H9 (cell line): ENCODE measurements at regions not wholly inside any gene's neighbourhood (a gene's known extent, or its start where the extent isn't known, plus 50 kb on each side); places are given as distances from the start of the nearest gene placed in this dataset.

Experiments
- DNase-seq: peaks from one replicate; pipeline ENCODE4 v3.0.0-alpha.2; 2017
- H2AFZ ChIP-seq: one replicate; pipeline ENCODE4 v1.6.1; 2013; ENCODE audit warnings: mild to moderate bottlenecking, low read length, control low read depth, moderate library complexity
- H2AK5ac ChIP-seq: 2 replicates; pipeline ENCODE4 v1.6.1; 2013; ENCODE audit warnings: low read length, control low read depth, mixed read lengths; ENCODE audit not compliant: insufficient read length
- H2BK120ac ChIP-seq: one replicate; pipeline ENCODE4 v1.6.1; 2013; ENCODE audit warnings: low read depth, mild to moderate bottlenecking, low read length, control low read depth, inconsistent platforms; ENCODE audit not compliant: poor library complexity, severe bottlenecking
- H2BK12ac ChIP-seq: 2 replicates; pipeline ENCODE4 v1.6.1; 2013; ENCODE audit warnings: low read length, control low read depth, mixed read lengths, low read depth; ENCODE audit not compliant: insufficient read length
- H2BK15ac ChIP-seq: 2 replicates; pipeline ENCODE4 v1.6.1; 2013; ENCODE audit warnings: low read depth, low read length, control low read depth
- H2BK20ac ChIP-seq: one replicate; pipeline ENCODE4 v1.6.1; 2013; ENCODE audit warnings: low read depth, mild to moderate bottlenecking, low read length, control low read depth, inconsistent platforms; ENCODE audit not compliant: poor library complexity, severe bottlenecking
- H2BK5ac ChIP-seq: 2 replicates; pipeline ENCODE4 v1.6.1; 2013; ENCODE audit warnings: low read length, control low read depth, mixed read lengths; ENCODE audit not compliant: insufficient read length
- H3K14ac ChIP-seq: 2 replicates; pipeline ENCODE4 v1.6.1; 2013; ENCODE audit warnings: low read length, control low read depth; ENCODE audit not compliant: insufficient read depth
- H3K18ac ChIP-seq: 2 replicates; pipeline ENCODE4 v1.6.1; 2013; ENCODE audit warnings: low read depth, mild to moderate bottlenecking, mixed read lengths, low read length, control low read depth; ENCODE audit not compliant: insufficient read length
- H3K23ac ChIP-seq: 2 replicates; pipeline ENCODE4 v1.6.1; 2013; ENCODE audit warnings: low read length, control low read depth, mixed read lengths, low read depth; ENCODE audit not compliant: insufficient read length
- H3K23me2 ChIP-seq: 2 replicates; pipeline ENCODE4 v1.6.1; 2013; ENCODE audit warnings: low read depth, mild to moderate bottlenecking, mixed read lengths, low read length, control low read depth; ENCODE audit not compliant: insufficient read length, poor library complexity, severe bottlenecking
- H3K27ac ChIP-seq: 2 replicates; pipeline ENCODE4 v1.5.1; 2013; ENCODE audit warnings: low read length, control low read depth, mixed read lengths, low read depth; ENCODE audit not compliant: insufficient read length
- H3K27me3 ChIP-seq: 2 replicates; pipeline ENCODE4 v1.6.1; 2013; ENCODE audit warnings: low read length, control low read depth, inconsistent platforms; ENCODE audit not compliant: insufficient read depth
- H3K4ac ChIP-seq: 2 replicates; pipeline ENCODE4 v1.6.1; 2013; ENCODE audit warnings: low read depth, mild to moderate bottlenecking, control low read depth, inconsistent platforms, low read length, moderate library complexity
- H3K4me1 ChIP-seq: 2 replicates; pipeline ENCODE4 v1.6.1; 2013; ENCODE audit warnings: low read length, control low read depth, inconsistent platforms; ENCODE audit not compliant: insufficient read depth
- H3K4me2 ChIP-seq: 2 replicates; pipeline ENCODE4 v1.6.1; 2013; ENCODE audit warnings: low read length, control low read depth, mixed read lengths; ENCODE audit not compliant: insufficient read length, insufficient read depth
- H3K56ac ChIP-seq: 2 replicates; pipeline ENCODE4 v1.6.1; 2013; ENCODE audit warnings: low read depth, mild to moderate bottlenecking, mixed read lengths, low read length, control low read depth; ENCODE audit not compliant: insufficient read length
- H3K79me1 ChIP-seq: 2 replicates; pipeline ENCODE4 v1.6.1; 2013; ENCODE audit warnings: low read depth, mild to moderate bottlenecking, moderate library complexity, low read length, control low read depth, inconsistent platforms; ENCODE audit not compliant: insufficient read depth, poor library complexity, severe bottlenecking
- H3K79me2 ChIP-seq: 2 replicates; pipeline ENCODE4 v1.6.1; 2013; ENCODE audit warnings: low read length, control low read depth, inconsistent platforms; ENCODE audit not compliant: insufficient read depth
- H3K9ac ChIP-seq: 2 replicates; pipeline ENCODE4 v1.6.1; 2013; ENCODE audit warnings: low read length, control low read depth, mixed read lengths; ENCODE audit not compliant: insufficient read length; ENCODE audit errors: extremely low read depth
- H3K9me3 ChIP-seq: one replicate; pipeline ENCODE4 v1.6.1; 2013; ENCODE audit warnings: low read depth, low read length, inconsistent platforms; ENCODE audit not compliant: control insufficient read depth
- H3T11ph ChIP-seq: one replicate; pipeline ENCODE4 v1.6.1; 2013; ENCODE audit warnings: mild to moderate bottlenecking, low read length, control low read depth, inconsistent platforms
- H4K20me1 ChIP-seq: one replicate; pipeline ENCODE4 v1.6.1; 2013; ENCODE audit not compliant: control insufficient read depth, insufficient read length, insufficient read depth
- H4K5ac ChIP-seq: 2 replicates; pipeline ENCODE4 v1.6.1; 2013; ENCODE audit warnings: low read depth, mild to moderate bottlenecking, mixed read lengths, low read length, control low read depth; ENCODE audit not compliant: insufficient read length
- H4K8ac ChIP-seq: replicated peaks from 2 replicates; pipeline ENCODE4 v1.6.1; 2013; ENCODE audit warnings: low read length, control low read depth, mixed read lengths, low read depth; ENCODE audit not compliant: insufficient read length
- H4K91ac ChIP-seq: 2 replicates; pipeline ENCODE4 v1.6.1; 2013; ENCODE audit warnings: low read depth, mild to moderate bottlenecking, moderate library complexity, mixed read lengths, low read length, control low read depth; ENCODE audit not compliant: insufficient read length
- H3K27ac Mint-ChIP-seq, 3 experiments: 2 replicates in 2 of 3; 3 replicates in 1 of 3; pipeline ENCODE4 v1.8.0; 2020 to 2021; ENCODE audit warnings: mixed read lengths in 3 of 3, mild to moderate bottlenecking in 1 of 3, moderate library complexity in 1 of 3
- H3K27me3 Mint-ChIP-seq: 2 replicates; pipeline ENCODE4 v1.8.0; 2021; ENCODE audit warnings: low read depth, mild to moderate bottlenecking, moderate library complexity, mixed read lengths
- H3K36me3 Mint-ChIP-seq, 3 experiments: 2 replicates in 2 of 3; 3 replicates in 1 of 3; pipeline ENCODE4 v1.8.0; 2020 to 2021; ENCODE audit warnings: low read depth in 3 of 3, mixed read lengths in 3 of 3; ENCODE audit not compliant: insufficient read depth in 1 of 3
- H3K4me1 Mint-ChIP-seq, 2 experiments: 2 replicates each; pipeline ENCODE4 v1.8.0; 2020; ENCODE audit warnings: mixed read lengths in 2 of 2
- H3K4me3 Mint-ChIP-seq, 2 experiments: 2 replicates in 1 of 2; 3 replicates in 1 of 2; pipeline ENCODE4 v1.8.0; 2020 to 2021; ENCODE audit warnings: mild to moderate bottlenecking in 2 of 2, mixed read lengths in 2 of 2, moderate library complexity in 1 of 2
- H3K9me3 Mint-ChIP-seq, 2 experiments: 2 replicates in 1 of 2; 3 replicates in 1 of 2; pipeline ENCODE4 v1.8.0; 2020; ENCODE audit warnings: mild to moderate bottlenecking in 2 of 2, mixed read lengths in 2 of 2, moderate library complexity in 1 of 2
- TF ChIP-seq, protein P1 (sequence below): fragments of 200-600 bp; sonication (generic); conservative IDR thresholded peaks from 3 replicates; pipeline ENCODE4 v1.8.0; 2021; ENCODE audit warnings: antibody characterized with exemption, mild to moderate bottlenecking

DNA sequence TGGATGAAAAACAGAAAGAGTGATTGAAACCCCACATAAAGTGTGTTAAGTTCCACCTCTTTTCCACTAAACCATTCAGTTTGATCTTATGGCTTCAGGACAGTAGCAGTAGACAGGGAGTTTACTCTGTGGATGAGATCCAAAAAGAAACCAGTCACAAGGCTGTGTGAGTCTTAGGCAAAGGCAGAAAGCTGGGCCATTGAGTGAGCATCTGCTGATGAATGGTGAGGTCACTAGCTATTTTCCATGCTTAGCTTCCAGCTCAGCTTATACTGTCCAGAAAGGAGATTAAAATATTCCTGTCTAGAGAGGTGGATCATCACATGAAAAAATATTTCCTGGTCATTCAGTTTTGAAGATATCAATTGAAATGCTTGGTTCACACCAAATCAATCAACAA lies 1643.9 kb downstream of the HACE1 start:
- H3K79me2 ChIP-seq = no peaks in the 10 kb centered on the region
- no peak overlapping the region for H2BK5ac ChIP-seq

More for the DNA sequence above, 1643.9 kb downstream of the HACE1 start:
- Histone ChIP-seq H2AFZ (no peak overlapping the region), H2BK12ac (no peak overlapping the region), H3K23me2 (no peaks in the 10 kb centered on the region), H4K8ac (no peak overlapping the region), H4K91ac (no peak overlapping the region), H3T11ph (no peak overlapping the region), H2BK120ac (no peak overlapping the region), H3K14ac (no peak overlapping the region), H4K20me1 (no peaks in the 10 kb centered on the region), H2BK15ac (no peak overlapping the region), H4K5ac (no peak overlapping the region), H2BK20ac (no peak overlapping the region), H3K79me1 (no peaks in the 10 kb centered on the region), H3K9ac (no peak overlapping the region), H3K18ac (no peak overlapping the region), H3K56ac (no peak overlapping the region), H3K4me2 (no peak overlapping the region), H3K4ac (no peak overlapping the region), H3K23ac (no peak overlapping the region), H3K27ac (no peak overlapping the region), H3K27me3 (no peaks in the 10 kb centered on the region), H3K9me3 (no peaks in the 10 kb centered on the region), H3K4me1 (no peaks in the 10 kb centered on the region), H2AK5ac (no peak overlapping the region)
- no peaks in the 10 kb centered on the region; the same call in 1 of the 2 replicates for H3K27me3 Mint-ChIP-seq
- no peaks in the 10 kb centered on the region for H3K9me3 Mint-ChIP-seq
- H3K4me1 Mint-ChIP-seq = no peaks in the 10 kb centered on the region
- no peak overlapping the region for H3K27ac Mint-ChIP-seq
- no peak overlapping the region for H3K4me3 Mint-ChIP-seq
- no peak for DNase-seq
- TF ChIP-seq, protein P1, sequence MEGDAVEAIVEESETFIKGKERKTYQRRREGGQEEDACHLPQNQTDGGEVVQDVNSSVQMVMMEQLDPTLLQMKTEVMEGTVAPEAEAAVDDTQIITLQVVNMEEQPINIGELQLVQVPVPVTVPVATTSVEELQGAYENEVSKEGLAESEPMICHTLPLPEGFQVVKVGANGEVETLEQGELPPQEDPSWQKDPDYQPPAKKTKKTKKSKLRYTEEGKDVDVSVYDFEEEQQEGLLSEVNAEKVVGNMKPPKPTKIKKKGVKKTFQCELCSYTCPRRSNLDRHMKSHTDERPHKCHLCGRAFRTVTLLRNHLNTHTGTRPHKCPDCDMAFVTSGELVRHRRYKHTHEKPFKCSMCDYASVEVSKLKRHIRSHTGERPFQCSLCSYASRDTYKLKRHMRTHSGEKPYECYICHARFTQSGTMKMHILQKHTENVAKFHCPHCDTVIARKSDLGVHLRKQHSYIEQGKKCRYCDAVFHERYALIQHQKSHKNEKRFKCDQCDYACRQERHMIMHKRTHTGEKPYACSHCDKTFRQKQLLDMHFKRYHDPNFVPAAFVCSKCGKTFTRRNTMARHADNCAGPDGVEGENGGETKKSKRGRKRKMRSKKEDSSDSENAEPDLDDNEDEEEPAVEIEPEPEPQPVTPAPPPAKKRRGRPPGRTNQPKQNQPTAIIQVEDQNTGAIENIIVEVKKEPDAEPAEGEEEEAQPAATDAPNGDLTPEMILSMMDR = no peak
- H3K36me3 Mint-ChIP-seq = no peaks in the 10 kb centered on the region
